CD4-positive, alpha-beta T cell treated with Interleukin-2 at 100 ng/mL for 4 hours (primary cell): ENCODE measurements at regions not wholly inside any gene's neighbourhood (a gene's known extent, or its start where the extent isn't known, plus 50 kb on each side); places are given as distances from the start of the nearest gene placed in this dataset.
"Not testable (repeated sequence)": the region's sequence is repeated elsewhere in the genome, so short reads cannot be mapped to it uniquely, and the experiment has no call there.

Experiments
- DNase-seq: peaks from one replicate; pipeline ENCODE4 v3.0.0-alpha.2; 2020; ENCODE audit warnings: low spot score

DNA sequence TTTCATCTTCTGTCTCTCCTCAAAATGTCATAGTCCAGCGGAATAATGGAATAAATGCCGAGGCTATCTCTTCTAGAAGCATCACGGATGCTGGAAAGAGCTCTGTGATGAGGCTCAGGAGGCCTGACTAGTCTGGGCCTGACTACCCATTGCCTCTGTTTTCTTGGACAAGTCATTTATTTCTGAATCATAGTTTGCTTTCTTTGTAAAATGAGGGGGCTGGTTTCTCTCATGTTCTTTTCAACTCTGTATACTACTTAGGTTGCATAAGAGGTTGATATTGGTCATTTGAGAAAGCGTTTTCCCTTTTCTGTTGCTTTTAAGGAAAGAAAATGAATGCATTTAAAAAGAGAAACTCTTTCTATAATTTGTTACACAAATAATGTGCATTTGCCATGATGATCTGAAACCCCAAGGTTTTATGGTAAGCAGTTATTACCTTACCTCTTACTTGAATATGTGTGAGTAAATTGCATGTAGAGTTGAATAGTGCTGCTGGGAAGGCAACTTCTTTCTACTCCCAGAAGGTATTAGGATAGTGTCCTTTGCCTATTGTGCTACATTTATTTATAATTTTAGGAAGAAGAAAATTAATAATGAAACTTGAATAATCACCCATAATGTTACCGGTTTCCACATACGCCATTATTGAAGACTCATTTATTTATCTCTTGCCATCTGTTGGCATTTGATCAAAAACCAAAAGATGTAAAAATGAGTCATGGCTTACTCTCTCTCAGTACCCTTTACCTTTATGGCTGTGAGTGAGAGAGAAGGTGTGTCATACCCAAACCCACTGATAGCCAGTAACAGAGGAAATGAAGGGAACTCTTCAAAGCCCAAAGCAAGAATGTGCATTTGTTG lies 179.1 kb downstream of the FASLG start:
- DNase-seq, result peak; percentile 85

- DNase-seq, result no peak
Observed at GRCh38 chr1:172838680-172839313, 179.9 kb downstream of the FASLG start.

GRCh38 chr1:172839639-172840038 lies 180.7 kb downstream of the FASLG start:
- DNase-seq, result not testable (repeated sequence)

DNA sequence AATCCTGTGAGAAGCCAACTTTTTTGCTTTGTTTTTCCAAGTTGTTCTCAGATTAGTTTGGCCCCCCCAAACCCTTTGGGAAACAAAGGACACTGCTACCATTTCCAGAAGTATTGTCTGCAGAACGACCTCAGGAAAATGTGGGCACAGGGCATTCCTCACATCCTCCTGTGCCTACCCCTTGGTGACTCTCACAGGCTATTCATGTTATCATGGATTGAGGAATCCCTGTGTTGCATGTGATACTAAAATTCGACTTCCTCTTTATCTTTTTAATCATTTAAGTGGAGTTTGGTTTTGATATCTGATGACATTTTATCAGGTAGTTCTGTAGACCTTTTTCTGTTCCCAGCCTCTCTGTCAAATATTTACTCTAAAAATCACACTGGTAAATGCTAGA lies 184.5 kb downstream of the FASLG start:
- DNase-seq, result no peak

GRCh38 chr1:172845371-172845770 lies 186.5 kb downstream of the FASLG start:
- DNase-seq, result peak; percentile 57

DNA sequence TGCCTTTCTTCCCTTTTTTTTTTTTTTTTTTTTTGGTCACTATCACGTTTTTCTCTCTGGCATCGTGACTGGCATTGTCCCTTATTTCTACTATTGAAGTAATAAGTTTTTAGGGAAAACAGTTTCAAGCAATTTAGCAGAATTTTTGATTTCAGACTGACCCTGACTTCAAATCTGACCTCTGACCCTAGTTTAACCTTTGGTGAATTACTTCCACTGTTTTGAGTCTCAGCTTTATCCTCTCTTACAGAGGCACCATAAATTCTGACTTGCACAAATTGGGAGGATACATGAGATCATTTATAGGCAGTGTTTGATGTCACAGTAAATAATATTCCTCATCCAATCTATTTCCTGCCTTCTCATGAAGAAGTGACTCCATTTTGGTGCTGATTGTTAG lies 187.0 kb downstream of the FASLG start:
- no peak for DNase-seq

- not testable (repeated sequence) for DNase-seq
Observed at GRCh38 chr1:172847814-172848213, 188.9 kb downstream of the FASLG start.

- DNase-seq, result no peak
Observed at GRCh38 chr1:172849653-172850052, 190.8 kb downstream of the FASLG start.

- no peak for DNase-seq
Observed at GRCh38 chr1:172851077-172851476, 192.2 kb downstream of the FASLG start.

- no peak for DNase-seq
Observed at GRCh38 chr1:172851856-172852255, 193.0 kb downstream of the FASLG start.

- not testable (repeated sequence) for DNase-seq
Observed at GRCh38 chr1:172855983-172856382, 194.8 kb downstream of the TNFSF18 start.

DNA sequence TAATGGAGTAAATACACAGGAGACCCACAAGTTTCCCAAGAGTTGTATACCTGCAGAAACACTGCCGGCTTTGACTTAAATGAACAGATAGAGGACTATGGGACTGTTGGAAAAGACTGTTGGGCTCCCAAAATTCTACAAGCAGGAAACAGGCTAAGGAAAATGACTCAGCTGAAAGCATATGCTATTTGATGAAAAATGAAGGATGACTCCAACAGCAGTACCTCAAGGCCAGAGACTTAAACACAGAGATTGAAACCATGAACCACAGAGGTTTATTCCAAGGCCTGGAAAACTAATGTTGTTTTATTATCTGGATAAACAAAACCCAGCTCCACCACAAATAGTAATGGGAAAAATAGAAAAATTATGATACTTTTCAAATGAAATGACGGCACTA lies 187.7 kb downstream of the TNFSF18 start:
- no peak for DNase-seq

GRCh38 chr1:172867216-172867818 lies 183.4 kb downstream of the TNFSF18 start:
- peak; percentile 44 for DNase-seq

- DNase-seq, result peak; percentile 12
Observed at GRCh38 chr1:172870901-172871606, 179.7 kb downstream of the TNFSF18 start.

DNA sequence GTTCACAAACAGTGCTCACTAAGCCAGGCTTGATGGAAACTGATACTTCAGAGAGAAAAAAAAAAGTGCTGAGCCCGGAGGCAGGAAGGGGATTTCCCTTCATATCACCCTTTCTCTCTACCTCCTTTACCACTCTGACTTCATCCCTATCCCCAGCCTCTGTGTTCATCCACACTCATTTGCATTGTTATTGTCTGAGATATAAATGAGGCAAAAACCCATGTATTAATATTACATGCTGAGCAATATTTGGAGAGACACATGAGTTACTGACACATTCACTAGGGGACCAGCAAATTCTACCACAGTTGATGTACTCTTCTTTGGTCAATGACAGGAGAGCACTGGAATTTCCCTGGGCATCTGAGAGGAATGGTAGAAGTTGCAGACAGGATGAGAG lies 175.8 kb downstream of the TNFSF18 start:
- DNase-seq, result no peak

DNA sequence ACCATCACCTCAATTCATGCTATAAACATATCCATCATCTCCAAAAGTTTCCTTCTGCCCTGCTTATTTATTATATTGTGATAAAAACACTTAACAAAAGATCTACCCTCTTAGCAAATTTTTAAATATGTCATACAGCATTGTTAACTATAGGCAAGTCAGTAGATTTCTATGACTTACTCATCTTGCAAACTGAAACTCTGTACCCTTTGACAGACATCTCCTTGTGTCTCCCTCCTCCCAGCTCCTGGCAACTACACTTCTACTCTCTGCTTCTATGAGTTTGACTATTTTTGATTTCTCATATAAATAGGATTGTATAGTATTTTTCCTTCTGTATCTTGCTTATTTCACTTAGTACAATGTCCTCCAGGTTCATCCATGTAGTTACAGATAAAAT lies 174.8 kb downstream of the TNFSF18 start:
- no peak for DNase-seq

- DNase-seq, result no peak
Observed at GRCh38 chr1:172882385-172882784, 168.4 kb downstream of the TNFSF18 start.

DNA sequence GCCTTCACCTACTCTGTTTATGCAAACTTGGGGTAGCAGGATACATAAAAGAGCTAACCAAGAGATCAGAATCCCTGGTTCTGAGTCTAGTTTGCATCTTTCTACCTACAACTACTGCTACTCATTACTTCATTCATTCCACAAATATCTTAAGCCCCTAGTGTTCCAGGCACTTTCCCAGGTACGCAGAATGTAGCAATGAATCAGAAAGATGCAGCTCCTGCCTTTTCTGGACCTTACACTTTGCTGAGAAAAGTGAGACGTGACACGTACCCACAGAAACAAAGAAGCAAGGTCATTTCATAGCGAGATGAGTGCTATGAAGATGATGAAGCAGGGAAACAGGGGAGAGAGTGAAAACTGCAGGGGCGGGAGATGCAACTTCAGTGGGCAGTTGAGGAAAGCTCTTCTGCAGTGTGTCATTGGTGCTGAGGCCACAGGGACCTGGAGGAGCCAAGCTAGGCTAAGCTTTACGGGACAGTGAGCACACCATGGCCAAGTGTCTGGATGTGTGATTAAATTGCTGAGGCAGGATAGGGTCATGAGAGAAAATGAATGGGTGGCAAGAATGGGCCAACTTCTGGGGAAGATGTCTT lies 167.9 kb downstream of the TNFSF18 start:
- no peak for DNase-seq

DNA sequence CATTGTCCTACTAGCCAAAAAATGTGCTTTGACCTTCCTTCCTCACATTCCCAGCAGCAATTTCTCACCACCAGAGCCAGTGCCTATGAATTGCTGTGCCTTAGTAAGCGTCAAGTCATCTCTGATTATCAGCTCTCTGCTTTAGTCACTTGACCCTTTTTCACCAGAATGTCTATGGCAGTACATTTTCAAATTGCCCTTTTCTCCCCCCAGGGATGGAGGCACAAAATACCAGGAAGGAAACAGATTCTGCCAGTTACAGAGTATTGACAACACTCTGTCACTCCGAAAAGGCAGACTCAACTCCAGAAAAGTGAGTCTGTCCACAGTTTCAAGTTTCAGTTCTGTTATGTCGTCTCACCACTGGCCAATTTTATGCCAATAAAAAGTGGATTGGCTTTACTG lies 167.4 kb downstream of the TNFSF18 start:
- DNase-seq, result no peak

DNA sequence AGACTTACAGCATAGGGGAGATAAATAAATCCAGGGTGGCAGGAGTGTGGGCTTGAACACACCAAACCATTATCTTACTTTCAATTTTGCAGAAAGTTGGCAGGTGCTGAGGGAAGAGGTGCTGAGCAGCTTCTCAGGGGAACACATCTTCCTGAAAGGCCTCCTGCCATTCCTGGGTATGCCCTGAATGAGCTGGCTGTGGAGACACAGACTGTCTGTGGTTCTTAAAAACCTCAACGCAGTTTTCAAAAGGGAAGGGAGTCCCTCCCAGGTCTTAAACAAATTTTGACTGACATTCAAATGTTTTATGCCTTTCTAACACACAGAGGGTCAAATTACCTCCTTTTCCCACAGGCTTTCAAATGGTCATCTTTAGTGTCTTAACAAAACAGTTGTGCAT lies 166.9 kb downstream of the TNFSF18 start:
- no peak for DNase-seq

GRCh38 chr1:172885411-172885810 lies 165.3 kb downstream of the TNFSF18 start:
- DNase-seq, result no peak

DNA sequence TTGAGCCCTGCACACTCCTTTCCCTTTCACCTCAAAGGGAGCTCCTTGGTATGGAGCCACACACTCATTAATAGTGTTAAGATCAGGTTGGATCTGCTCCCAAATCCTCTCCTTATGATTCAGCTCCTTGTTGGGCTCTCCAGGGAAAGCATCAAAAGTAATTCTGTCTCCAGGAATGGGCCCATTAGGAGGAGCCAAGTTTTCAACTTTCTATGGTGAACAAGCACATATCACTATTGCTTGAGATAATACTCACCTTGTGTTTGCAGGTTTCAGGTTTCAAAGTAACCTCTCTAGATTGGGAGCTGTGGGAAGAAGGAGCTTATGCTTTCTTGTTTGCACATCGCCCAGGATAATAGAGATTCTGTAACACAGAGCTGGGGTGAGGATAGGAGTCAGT lies 164.8 kb downstream of the TNFSF18 start:
- no peak for DNase-seq
